Astrocyte (in vitro differentiated cells and primary cell): ENCODE measurements at regions not wholly inside any gene's neighbourhood (a gene's known extent, or its start where the extent isn't known, plus 50 kb on each side); places are given as distances from the start of the nearest gene placed in this dataset.

ENCODE experiments used
- DNase-seq: peaks from one replicate; pipeline ENCODE4 v3.0.0-alpha.2; 2010; ENCODE audit warnings: low read depth
- FAIRE-seq: peaks from 2 replicates; lab custom pipeline; 2011; peaks lifted over from hg19 to GRCh38; lab: Jason Lieb, UNC
- H2AFZ ChIP-seq: 2 replicates; pipeline ENCODE4 v1.6.0; 2012; ENCODE audit warnings: low read depth, low read length, inconsistent platforms
- H3K27ac ChIP-seq: 2 replicates; pipeline ENCODE4 v1.5.1; 2011; ENCODE audit warnings: low read depth, low read length, inconsistent platforms
- H3K27me3 ChIP-seq: 2 replicates; pipeline ENCODE4 v1.6.0; 2011; ENCODE audit warnings: low read length, inconsistent platforms; ENCODE audit not compliant: insufficient read depth
- H3K36me3 ChIP-seq: 2 replicates; pipeline ENCODE4 v1.5.1; 2011; ENCODE audit warnings: low read length, inconsistent platforms; ENCODE audit not compliant: insufficient read depth
- H3K4me1 ChIP-seq: 2 replicates; pipeline ENCODE4 v1.5.1; 2011; ENCODE audit warnings: low read length, inconsistent platforms; ENCODE audit not compliant: insufficient read depth
- H3K4me2 ChIP-seq: 2 replicates; pipeline ENCODE4 v1.6.0; 2012; ENCODE audit warnings: low read length, inconsistent platforms
- H3K4me3 ChIP-seq: 2 replicates; pipeline ENCODE4 v1.5.1; 2011; ENCODE audit warnings: low read depth, mild to moderate bottlenecking, low read length, inconsistent platforms; ENCODE audit not compliant: insufficient read depth
- H3K79me2 ChIP-seq: 2 replicates; pipeline ENCODE4 v1.6.0; 2012; ENCODE audit warnings: mild to moderate bottlenecking, low read length, inconsistent platforms; ENCODE audit not compliant: insufficient read depth
- H3K9ac ChIP-seq: 2 replicates; pipeline ENCODE4 v1.6.0; 2012; ENCODE audit warnings: mild to moderate bottlenecking, low read length, inconsistent platforms
- H3K9me3 ChIP-seq: 2 replicates; pipeline ENCODE4 v1.5.1; 2012; ENCODE audit warnings: low read depth, mild to moderate bottlenecking, low read length, inconsistent platforms; ENCODE audit not compliant: insufficient read depth
- H4K20me1 ChIP-seq: 2 replicates; pipeline ENCODE4 v1.6.0; 2012; ENCODE audit warnings: low read length, inconsistent platforms; ENCODE audit not compliant: insufficient read depth
- H3K27ac Mint-ChIP-seq: one replicate; pipeline ENCODE4 v1.8.0; 2021; ENCODE audit warnings: mild to moderate bottlenecking, mixed read lengths; ENCODE audit not compliant: unreplicated experiment
- H3K27me3 Mint-ChIP-seq: one replicate; pipeline ENCODE4 v1.8.0; 2021; ENCODE audit warnings: low read depth, mixed read lengths; ENCODE audit not compliant: unreplicated experiment
- H3K36me3 Mint-ChIP-seq: one replicate; pipeline ENCODE4 v1.8.0; 2021; ENCODE audit warnings: low read depth, mixed read lengths; ENCODE audit not compliant: unreplicated experiment
- H3K4me1 Mint-ChIP-seq: one replicate; pipeline ENCODE4 v1.8.0; 2021; ENCODE audit warnings: low read depth, mixed read lengths; ENCODE audit not compliant: unreplicated experiment
- H3K4me3 Mint-ChIP-seq: one replicate; pipeline ENCODE4 v1.8.0; 2021; ENCODE audit warnings: mild to moderate bottlenecking, moderate library complexity, mixed read lengths; ENCODE audit not compliant: unreplicated experiment
- H3K9me3 Mint-ChIP-seq: one replicate; pipeline ENCODE4 v1.8.0; 2021; ENCODE audit warnings: mild to moderate bottlenecking, mixed read lengths; ENCODE audit not compliant: unreplicated experiment
- CTCF ChIP-seq: IDR thresholded peaks from 2 replicates; pipeline ENCODE4 v1.5.1; 2011; ENCODE audit warnings: low read depth, mild to moderate bottlenecking, inconsistent platforms, low read length, moderate library complexity; ENCODE audit not compliant: insufficient read depth
- EZH2 ChIP-seq: IDR thresholded peaks from 2 replicates; pipeline ENCODE4 v1.6.1; 2012; ENCODE audit warnings: mild to moderate bottlenecking, low read length, inconsistent platforms; ENCODE audit not compliant: insufficient read depth

DNA sequence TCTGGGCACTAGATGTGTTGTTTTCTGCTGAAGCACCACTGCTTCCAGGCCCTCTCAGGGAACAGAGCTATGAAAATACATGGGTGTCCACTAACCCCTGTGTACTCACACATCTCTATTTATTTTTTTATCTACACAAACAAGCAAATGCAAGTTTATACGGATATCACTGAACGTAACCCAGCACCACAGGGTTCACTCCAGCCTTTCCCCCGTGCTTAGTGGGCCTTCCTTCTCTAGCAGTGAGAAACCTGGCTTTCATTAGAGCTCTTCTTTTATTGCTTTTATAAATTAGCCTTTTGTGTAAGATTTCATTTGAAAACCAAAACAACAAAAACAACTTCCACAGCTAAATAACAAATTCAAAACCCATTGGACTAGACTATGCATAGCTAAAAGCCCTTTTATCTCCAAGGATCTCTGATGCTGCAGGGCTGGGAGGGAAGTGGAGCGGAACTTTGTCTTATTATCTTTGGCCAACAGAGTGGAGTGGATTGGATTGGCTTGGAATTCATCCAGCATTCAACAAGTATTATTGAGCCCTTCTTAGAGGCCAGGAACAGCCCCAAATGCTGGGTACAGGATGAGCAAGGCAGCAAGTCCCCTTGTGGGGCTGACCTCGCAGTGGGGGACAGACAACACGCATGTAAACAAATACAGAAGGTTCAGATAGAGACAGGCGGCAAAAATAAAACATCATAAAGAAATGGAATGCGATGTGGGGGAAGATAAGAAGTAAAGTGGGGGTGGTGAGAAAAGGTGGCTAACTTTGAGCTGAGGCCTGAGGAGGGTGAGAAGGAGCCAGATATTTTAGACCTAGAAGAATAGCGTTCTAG lies 371.8 kb upstream of the POU3F1 start:
- H3K79me2 ChIP-seq = no peaks in the 10 kb centered on the region
- Mint-ChIP-seq H3K27ac (no peak overlapping the region), H3K4me1 (no peaks in the 10 kb centered on the region), H3K9me3 (peaks cover 14% of the 10 kb centered on the region), H3K27me3 (no peaks in the 10 kb centered on the region), H3K4me3 (no peak overlapping the region), H3K36me3 (no peaks in the 10 kb centered on the region)
- no peaks in the 10 kb centered on the region for H3K36me3 ChIP-seq
- no peaks in the 10 kb centered on the region for H3K9me3 ChIP-seq
- peak; percentile 41 for DNase-seq
- no peak overlapping the region for H3K9ac ChIP-seq
- no peak overlapping the region for H3K4me2 ChIP-seq
- no peak overlapping the region for H3K27ac ChIP-seq
- no peaks in the 10 kb centered on the region for H4K20me1 ChIP-seq
- H2AFZ ChIP-seq = no peak overlapping the region
- no peak overlapping the region for H3K4me3 ChIP-seq
- no peak for TF ChIP-seq CTCF
- TF ChIP-seq EZH2 = no peak
- peaks cover 5% of the 10 kb centered on the region for H3K4me1 ChIP-seq
- no peak for FAIRE-seq
- peaks cover 4% of the 10 kb centered on the region for H3K27me3 ChIP-seq

GRCh38 chr1:38403667-38404066 lies 357.1 kb upstream of the POU3F1 start:
- no peaks in the 10 kb centered on the region for H3K27me3 ChIP-seq
- H3K27me3 Mint-ChIP-seq = peaks cover 3% of the 10 kb centered on the region
- peaks cover 20% of the 10 kb centered on the region for H3K9me3 Mint-ChIP-seq
- no peak overlapping the region for H3K4me2 ChIP-seq
- H3K4me1 ChIP-seq = no peaks in the 10 kb centered on the region
- H3K36me3 ChIP-seq = no peaks in the 10 kb centered on the region
- H4K20me1 ChIP-seq = no peaks in the 10 kb centered on the region
- no peaks in the 10 kb centered on the region for H3K9me3 ChIP-seq
- no peak overlapping the region for H3K27ac Mint-ChIP-seq
- H3K4me1 Mint-ChIP-seq = no peaks in the 10 kb centered on the region
- H3K9ac ChIP-seq = no peak overlapping the region
- H3K4me3 ChIP-seq = no peak overlapping the region
- no peak overlapping the region for H2AFZ ChIP-seq
- no peak for TF ChIP-seq CTCF
- no peak for TF ChIP-seq EZH2
- no peaks in the 10 kb centered on the region for H3K79me2 ChIP-seq
- H3K27ac ChIP-seq = no peak overlapping the region
- no peak overlapping the region for H3K4me3 Mint-ChIP-seq
- no peak for DNase-seq
- peaks cover 3% of the 10 kb centered on the region for H3K36me3 Mint-ChIP-seq
- FAIRE-seq = no peak

GRCh38 chr1:38402230-38402815 lies 355.7 kb upstream of the POU3F1 start:
- no peaks in the 10 kb centered on the region for H3K27me3 ChIP-seq
- FAIRE-seq (no peak), DNase-seq (no peak)
- no peak overlapping the region for H3K9ac ChIP-seq
- H4K20me1 ChIP-seq = no peaks in the 10 kb centered on the region
- H3K4me3 ChIP-seq = no peak overlapping the region
- no peak overlapping the region for H3K4me2 ChIP-seq
- H3K27ac ChIP-seq = no peak overlapping the region
- no peak for TF ChIP-seq EZH2
- Mint-ChIP-seq H3K36me3 (no peaks in the 10 kb centered on the region), H3K4me3 (no peak overlapping the region), H3K4me1 (no peaks in the 10 kb centered on the region), H3K27me3 (no peaks in the 10 kb centered on the region), H3K9me3 (peaks cover 15% of the 10 kb centered on the region), H3K27ac (no peak overlapping the region)
- H2AFZ ChIP-seq = no peak overlapping the region
- no peaks in the 10 kb centered on the region for H3K36me3 ChIP-seq
- no peaks in the 10 kb centered on the region for H3K79me2 ChIP-seq
- H3K4me1 ChIP-seq = no peaks in the 10 kb centered on the region
- no peaks in the 10 kb centered on the region for H3K9me3 ChIP-seq
